Brain microvascular endothelial cell (primary cell): ENCODE measurements at regions not wholly inside any gene's neighbourhood (a gene's known extent, or its start where the extent isn't known, plus 50 kb on each side); places are given as distances from the start of the nearest gene placed in this dataset.
A peak's percentile ranks its signal among the peaks of the same experiment; 100 is the strongest.
"Not testable (repeated sequence)": the region's sequence is repeated elsewhere in the genome, so short reads cannot be mapped to it uniquely, and the experiment has no call there.

Experiments used
- DNase-seq: peaks from one replicate; pipeline ENCODE4 v3.0.0-alpha.2; 2020
- H3K27ac ChIP-seq: fragments of 250-450 bp; sonication (Bioruptor Pico); 2 replicates; pipeline ENCODE4 v1.5.1; 2020; ENCODE audit warnings: mild to moderate bottlenecking, moderate library complexity
- H3K27me3 ChIP-seq: fragments of 250-450 bp; sonication (Bioruptor Pico); replicated peaks from 2 replicates; pipeline ENCODE4 v1.5.1; 2020; ENCODE audit warnings: mild to moderate bottlenecking
- H3K36me3 ChIP-seq: fragments of 250-450 bp; sonication (Bioruptor Pico); replicated peaks from 2 replicates; pipeline ENCODE4 v1.5.1; 2020; ENCODE audit warnings: mild to moderate bottlenecking
- H3K4me3 ChIP-seq: 2 replicates; pipeline ENCODE4 v1.5.1; 2011; ENCODE audit warnings: low read depth, mild to moderate bottlenecking, control low read depth, low read length, moderate library complexity
- CTCF ChIP-seq: IDR thresholded peaks from 2 replicates; pipeline ENCODE4 v1.5.1; 2011; ENCODE audit warnings: low read depth, mild to moderate bottlenecking, moderate library complexity, low read length, control low read depth, inconsistent platforms; ENCODE audit errors: missing control alignments
- in situ Hi-C: cut with HindIII; loops from 2 replicates; pipeline ENCODE4 v1.10.0; 2017; ENCODE audit warnings: low sequenced_read_pairs, low pct_ligation_motif_present

- in situ Hi-C loops, H3K4me3 ChIP-seq, H3K36me3 ChIP-seq, H3K27ac ChIP-seq, H3K27me3 ChIP-seq, DNase-seq: not testable (repeated sequence)
Measured at GRCh38 chr2:111530239-111530965, 353.6 kb downstream of the ANAPC1 start.

GRCh38 chr2:111532682-111533556 lies 351.1 kb downstream of the ANAPC1 start:
- H3K4me3 ChIP-seq, in situ Hi-C loops, H3K27me3 ChIP-seq, H3K36me3 ChIP-seq, DNase-seq: not testable (repeated sequence)
- H3K27ac ChIP-seq: peak overlapping the region; percentile 66

- H3K36me3 ChIP-seq, in situ Hi-C loops, DNase-seq, H3K27me3 ChIP-seq, H3K4me3 ChIP-seq: not testable (repeated sequence)
- peak overlapping the region; percentile 73 for H3K27ac ChIP-seq
Measured at GRCh38 chr2:111533557-111534247, 350.3 kb downstream of the ANAPC1 start.

- peak overlapping the region; percentile 37 for H3K27ac ChIP-seq
- DNase-seq: peak; percentile 14
- H3K27me3 ChIP-seq: no peaks in the 10 kb centered on the region
- no peaks in the 10 kb centered on the region for H3K36me3 ChIP-seq
- H3K4me3 ChIP-seq: no peak overlapping the region
- TF ChIP-seq CTCF: no peak
- in situ Hi-C loops: no loop called here
Measured at GRCh38 chr2:111534910-111535352, 349.1 kb downstream of the ANAPC1 start.

- H3K27ac ChIP-seq: peak overlapping the region; percentile 37
- no peak overlapping the region for H3K4me3 ChIP-seq
- no peaks in the 10 kb centered on the region for H3K36me3 ChIP-seq
- in situ Hi-C loops: no loop called here
- no peaks in the 10 kb centered on the region for H3K27me3 ChIP-seq
- peak; percentile 18 for DNase-seq
- no peak for TF ChIP-seq CTCF
Measured at GRCh38 chr2:111535404-111535803, 348.6 kb downstream of the ANAPC1 start.

- no peak for TF ChIP-seq CTCF
- in situ Hi-C loops: no loop called here
- Histone ChIP-seq H3K27me3 (no peaks in the 10 kb centered on the region), H3K27ac (no peak overlapping the region), H3K36me3 (no peaks in the 10 kb centered on the region), H3K4me3 (no peak overlapping the region)
- no peak for DNase-seq
Measured at GRCh38 chr2:111537078-111537655, 346.8 kb downstream of the ANAPC1 start.

- DNase-seq, H3K27me3 ChIP-seq, H3K36me3 ChIP-seq, in situ Hi-C loops, H3K4me3 ChIP-seq, H3K27ac ChIP-seq: not testable (repeated sequence)
Measured at GRCh38 chr2:111539991-111540390, 344.0 kb downstream of the ANAPC1 start.

- H3K27ac ChIP-seq, H3K4me3 ChIP-seq: not testable (repeated sequence)
Measured at GRCh38 chr2:111542120-111542774, 341.7 kb downstream of the ANAPC1 start.

GRCh38 chr2:111544006-111544405 lies 340.0 kb downstream of the ANAPC1 start:
- H3K27ac ChIP-seq, DNase-seq, in situ Hi-C loops, H3K36me3 ChIP-seq, H3K4me3 ChIP-seq, H3K27me3 ChIP-seq: not testable (repeated sequence)

More at GRCh38 chr2:111542120-111542774, 341.7 kb downstream of the ANAPC1 start:
- in situ Hi-C loops, H3K27me3 ChIP-seq, H3K36me3 ChIP-seq: not testable (repeated sequence)
- DNase-seq: peak; percentile 60
